HepG2 (cell line): ENCODE measurements at regions not wholly inside any gene's neighbourhood (a gene's known extent, or its start where the extent isn't known, plus 50 kb on each side); places are given as distances from the start of the nearest gene placed in this dataset.

Experiments used
- ATAC-seq: fragments of 200-7000 bp; cut with Tn5 transposase; 3 replicates; pipeline ENCODE4 v1.9.1; 2020; ENCODE audit warnings: mild to moderate bottlenecking, moderate library complexity
- BruUV-seq: library from RNA; stranded (reverse); fragments of 400-500 nt; replicated peaks from 2 replicates; lab custom pipeline; 2021; lab: Mats Ljungman, UMichigan
- CTCF ChIA-PET: fragments of 300-600 bp; formaldehyde crosslinking; extraction: SDS; loops from one replicate; lab custom pipeline; 2021; ENCODE audit warnings: low total read pairs, inconsistent platforms, low intra/inter-chr PET ratio; lab: Yijun Ruan, JAX
- POLR2A ChIA-PET: fragments of 350-600 bp; sonication (Branson Sonifier 250); formaldehyde crosslinking; loops from one replicate; lab custom pipeline; 2020; ENCODE audit warnings: antibody characterized with exemption, inconsistent platforms; lab: Yijun Ruan, JAX
- DNase-seq: peaks from one replicate; pipeline ENCODE4 v3.0.0-alpha.2; 2015; ENCODE audit warnings: low spot score
- FAIRE-seq: peaks from 3 replicates; lab custom pipeline; 2011; peaks lifted over from hg19 to GRCh38; lab: Jason Lieb, UNC
- H2AFZ ChIP-seq: one replicate; pipeline ENCODE4 v1.6.1; 2011; ENCODE audit warnings: low read length, inconsistent platforms
- H3K27ac ChIP-seq: fragments of 300-600 bp; 3 replicates; pipeline ENCODE4 v1.8.0; 2011; ENCODE audit warnings: mixed run types, mild to moderate bottlenecking, mixed read lengths, low read length, inconsistent platforms; ENCODE audit not compliant: insufficient read depth; ENCODE audit errors: extremely low read length
- H3K27me3 ChIP-seq, 2 experiments: fragments of 200-600 bp in 1 of 2; 2 replicates in 1 of 2; 3 replicates in 1 of 2; pipeline versions ENCODE4 v1.6.0 to v1.8.0; 2011; ENCODE audit warnings: low read length in 2 of 2, mild to moderate bottlenecking in 2 of 2, moderate library complexity in 2 of 2, inconsistent platforms in 1 of 2; ENCODE audit not compliant: insufficient read depth in 2 of 2, control insufficient read depth in 1 of 2
- H3K36me3 ChIP-seq, 2 experiments: fragments of 200-600 bp in 1 of 2; replicated peaks in 1 of 2; 2 replicates in 1 of 2; 3 replicates in 1 of 2; pipeline versions ENCODE4 v1.5.1 to v1.8.0; 2011; ENCODE audit warnings: low read length in 2 of 2, inconsistent platforms in 1 of 2; ENCODE audit not compliant: insufficient read depth in 2 of 2, control insufficient read depth in 1 of 2
- H3K4me1 ChIP-seq: 2 replicates; pipeline ENCODE4 v1.5.1; 2012; ENCODE audit warnings: low read length, inconsistent platforms; ENCODE audit not compliant: insufficient read depth
- H3K4me2 ChIP-seq: 2 replicates; pipeline ENCODE4 v1.6.0; 2011; ENCODE audit warnings: low read depth, low read length, inconsistent platforms
- H3K4me3 ChIP-seq, 3 experiments: fragments of 200-600 bp in 1 of 3; sonication (generic), shearing (Covaris generic) in 1 of 3; replicated peaks in 1 of 3; 2 replicates each; pipeline ENCODE4 v1.5.1; 2011 to 2016; ENCODE audit warnings: low read length in 3 of 3, inconsistent platforms in 2 of 3, low read depth in 2 of 3, mild to moderate bottlenecking in 2 of 3, control low read depth in 1 of 3, mixed read lengths in 1 of 3; ENCODE audit not compliant: insufficient read depth in 1 of 3
- H3K79me2 ChIP-seq: one replicate; pipeline ENCODE4 v1.6.1; 2011; ENCODE audit warnings: low read length, inconsistent platforms; ENCODE audit not compliant: insufficient read depth
- H3K9ac ChIP-seq: 2 replicates; pipeline ENCODE4 v1.6.0; 2011; ENCODE audit warnings: mild to moderate bottlenecking, low read depth, low read length, inconsistent platforms; ENCODE audit not compliant: insufficient read depth
- H3K9me3 ChIP-seq: 2 replicates; pipeline ENCODE4 v1.5.1; 2012; ENCODE audit warnings: mild to moderate bottlenecking, low read length
- H4K20me1 ChIP-seq: 2 replicates; pipeline ENCODE4 v1.6.0; 2011; ENCODE audit warnings: inconsistent platforms, mild to moderate bottlenecking, low read length, moderate library complexity; ENCODE audit not compliant: insufficient read depth
- HDAC6 ChIP-seq: fragments of 200-600 bp; sonication (generic); IDR thresholded peaks from 2 replicates; pipeline ENCODE4 v1.7.0; 2017; ENCODE audit warnings: mild to moderate bottlenecking, antibody characterized with exemption, low read length, low read depth
- MEIS1 ChIP-seq: sonication (generic); formaldehyde crosslinking; IDR thresholded peaks from 2 replicates; pipeline ENCODE4 v1.9.0; 2021; ENCODE audit warnings: mild to moderate bottlenecking, missing genetic modification reagents, moderate library complexity, borderline replicate concordance
- NKX3-1 ChIP-seq: sonication (generic); formaldehyde crosslinking; IDR thresholded peaks from 2 replicates; pipeline ENCODE4 v1.5.0; 2020; ENCODE audit warnings: missing genetic modification reagents
- TOPORS ChIP-seq: sonication (generic); formaldehyde crosslinking; IDR thresholded peaks from 2 replicates; pipeline ENCODE4 v1.8.0; 2023; ENCODE audit warnings: mild to moderate bottlenecking, missing genetic modification reagents
- ZNF777 ChIP-seq: sonication (generic); formaldehyde crosslinking; IDR thresholded peaks from 2 replicates; pipeline ENCODE4 v1.4.0; 2020; ENCODE audit warnings: missing genetic modification reagents
- WGBS: methylation state at CpG from one replicate; pipeline ENCODE4 v1.1.6; 2017; ENCODE audit warnings: low lambda C conversion rate; 5-methylcytosine and 5-hydroxymethylcytosine counted together
- in situ Hi-C: cut with HindIII; loops from 2 replicates; pipeline ENCODE4 v1.10.0; 2017; ENCODE audit warnings: low pct_unique_long_range_greater_than_20kb; ENCODE audit not compliant: extremely low pct_ligation_motif_present
- intact Hi-C: fragments of 100-400 bp; cut with micrococcal nuclease; formaldehyde crosslinking; loops from one replicate; pipeline ENCODE4 v1.10.0; 2022; ENCODE audit not compliant: unreplicated experiment
- TF ChIP-seq, protein P1 (sequence below): sonication (generic); formaldehyde crosslinking; conservative IDR thresholded peaks from 2 replicates; pipeline ENCODE4 v1.4.0; 2020; ENCODE audit warnings: mild to moderate bottlenecking, missing genetic modification reagents, moderate library complexity
- TF ChIP-seq, protein P2 (sequence below): sonication (generic); formaldehyde crosslinking; IDR thresholded peaks from 2 replicates; pipeline ENCODE4 v1.4.0; 2020; ENCODE audit warnings: mild to moderate bottlenecking, low read depth, missing genetic modification reagents
- TF ChIP-seq, protein P3 (sequence below): sonication (generic); formaldehyde crosslinking; IDR thresholded peaks from 2 replicates; pipeline ENCODE4 v1.9.0; 2021; ENCODE audit warnings: missing genetic modification reagents, mild to moderate bottlenecking, borderline replicate concordance
- TF ChIP-seq, protein P4 (sequence below): fragments of 450-650 bp; IDR thresholded peaks from 2 replicates; pipeline ENCODE4 v1.6.1; 2017
- TF ChIP-seq, protein P5 (sequence below): sonication (generic); formaldehyde crosslinking; IDR thresholded peaks from 2 replicates; pipeline ENCODE4 v1.4.0; 2020; ENCODE audit warnings: missing genetic modification reagents

DNA sequence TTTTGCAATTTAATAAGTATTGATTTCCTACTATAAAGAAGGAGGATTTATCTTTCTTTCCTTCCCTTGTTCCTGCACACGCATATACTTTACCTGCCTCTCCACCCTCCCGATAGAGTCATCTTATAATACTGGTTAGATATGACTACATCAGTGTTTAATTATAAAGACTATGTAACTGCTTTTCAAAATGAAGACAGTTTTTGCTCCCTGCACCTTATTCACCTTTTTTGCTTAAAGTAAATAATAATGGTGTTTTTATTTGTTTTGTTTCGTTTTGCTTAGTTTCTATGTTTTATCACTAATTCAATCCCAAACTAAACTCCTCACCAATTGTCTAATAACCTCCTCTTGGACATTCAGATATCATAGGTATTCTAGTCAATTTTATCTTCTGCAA, 101.9 kb upstream of the RORA start:
- Histone ChIP-seq H3K79me2 (no peaks in the 10 kb centered on the region), H3K4me2 (no peak overlapping the region), H3K9ac (no peak overlapping the region), H3K27me3 (no peaks in the 10 kb centered on the region), H3K9me3 (0 out of 2 replicates have a peak, but pooled peaks cover 4% of the 10 kb centered on the region), H2AFZ (no peak overlapping the region), H4K20me1 (no peaks in the 10 kb centered on the region), H3K4me3 (no peak overlapping the region), H3K27ac (no peak overlapping the region), H3K36me3 (no peaks in the 10 kb centered on the region), H3K4me1 (no peaks in the 10 kb centered on the region)
- 58% methylated on average over 3 of the region's 3 CpGs for WGBS
- DNase-seq, result no peak
- ATAC-seq, result no peak
- POLR2A ChIA-PET, result no interaction called here
- FAIRE-seq, result no peak
- no TSS peak for BruUV-seq
- in situ Hi-C loops, result no loop called here
- intact Hi-C loops, result no loop called here
- CTCF ChIA-PET, result no interaction called here
- TF ChIP-seq, protein P1, sequence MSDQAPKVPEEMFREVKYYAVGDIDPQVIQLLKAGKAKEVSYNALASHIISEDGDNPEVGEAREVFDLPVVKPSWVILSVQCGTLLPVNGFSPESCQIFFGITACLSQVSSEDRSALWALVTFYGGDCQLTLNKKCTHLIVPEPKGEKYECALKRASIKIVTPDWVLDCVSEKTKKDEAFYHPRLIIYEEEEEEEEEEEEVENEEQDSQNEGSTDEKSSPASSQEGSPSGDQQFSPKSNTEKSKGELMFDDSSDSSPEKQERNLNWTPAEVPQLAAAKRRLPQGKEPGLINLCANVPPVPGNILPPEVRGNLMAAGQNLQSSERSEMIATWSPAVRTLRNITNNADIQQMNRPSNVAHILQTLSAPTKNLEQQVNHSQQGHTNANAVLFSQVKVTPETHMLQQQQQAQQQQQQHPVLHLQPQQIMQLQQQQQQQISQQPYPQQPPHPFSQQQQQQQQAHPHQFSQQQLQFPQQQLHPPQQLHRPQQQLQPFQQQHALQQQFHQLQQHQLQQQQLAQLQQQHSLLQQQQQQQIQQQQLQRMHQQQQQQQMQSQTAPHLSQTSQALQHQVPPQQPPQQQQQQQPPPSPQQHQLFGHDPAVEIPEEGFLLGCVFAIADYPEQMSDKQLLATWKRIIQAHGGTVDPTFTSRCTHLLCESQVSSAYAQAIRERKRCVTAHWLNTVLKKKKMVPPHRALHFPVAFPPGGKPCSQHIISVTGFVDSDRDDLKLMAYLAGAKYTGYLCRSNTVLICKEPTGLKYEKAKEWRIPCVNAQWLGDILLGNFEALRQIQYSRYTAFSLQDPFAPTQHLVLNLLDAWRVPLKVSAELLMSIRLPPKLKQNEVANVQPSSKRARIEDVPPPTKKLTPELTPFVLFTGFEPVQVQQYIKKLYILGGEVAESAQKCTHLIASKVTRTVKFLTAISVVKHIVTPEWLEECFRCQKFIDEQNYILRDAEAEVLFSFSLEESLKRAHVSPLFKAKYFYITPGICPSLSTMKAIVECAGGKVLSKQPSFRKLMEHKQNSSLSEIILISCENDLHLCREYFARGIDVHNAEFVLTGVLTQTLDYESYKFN (CRISPR knock-in tag), result no peak
- TF ChIP-seq, protein P2, sequence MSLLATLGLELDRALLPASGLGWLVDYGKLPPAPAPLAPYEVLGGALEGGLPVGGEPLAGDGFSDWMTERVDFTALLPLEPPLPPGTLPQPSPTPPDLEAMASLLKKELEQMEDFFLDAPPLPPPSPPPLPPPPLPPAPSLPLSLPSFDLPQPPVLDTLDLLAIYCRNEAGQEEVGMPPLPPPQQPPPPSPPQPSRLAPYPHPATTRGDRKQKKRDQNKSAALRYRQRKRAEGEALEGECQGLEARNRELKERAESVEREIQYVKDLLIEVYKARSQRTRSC (CRISPR knock-in tag), result no peak
- TF ChIP-seq, protein P3, sequence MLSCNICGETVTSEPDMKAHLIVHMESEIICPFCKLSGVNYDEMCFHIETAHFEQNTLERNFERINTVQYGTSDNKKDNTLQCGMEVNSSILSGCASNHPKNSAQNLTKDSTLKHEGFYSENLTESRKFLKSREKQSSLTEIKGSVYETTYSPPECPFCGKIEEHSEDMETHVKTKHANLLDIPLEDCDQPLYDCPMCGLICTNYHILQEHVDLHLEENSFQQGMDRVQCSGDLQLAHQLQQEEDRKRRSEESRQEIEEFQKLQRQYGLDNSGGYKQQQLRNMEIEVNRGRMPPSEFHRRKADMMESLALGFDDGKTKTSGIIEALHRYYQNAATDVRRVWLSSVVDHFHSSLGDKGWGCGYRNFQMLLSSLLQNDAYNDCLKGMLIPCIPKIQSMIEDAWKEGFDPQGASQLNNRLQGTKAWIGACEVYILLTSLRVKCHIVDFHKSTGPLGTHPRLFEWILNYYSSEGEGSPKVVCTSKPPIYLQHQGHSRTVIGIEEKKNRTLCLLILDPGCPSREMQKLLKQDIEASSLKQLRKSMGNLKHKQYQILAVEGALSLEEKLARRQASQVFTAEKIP (CRISPR knock-in tag), result no peak
- TF ChIP-seq TOPORS (CRISPR knock-in tag), result no peak
- TF ChIP-seq, protein P4, sequence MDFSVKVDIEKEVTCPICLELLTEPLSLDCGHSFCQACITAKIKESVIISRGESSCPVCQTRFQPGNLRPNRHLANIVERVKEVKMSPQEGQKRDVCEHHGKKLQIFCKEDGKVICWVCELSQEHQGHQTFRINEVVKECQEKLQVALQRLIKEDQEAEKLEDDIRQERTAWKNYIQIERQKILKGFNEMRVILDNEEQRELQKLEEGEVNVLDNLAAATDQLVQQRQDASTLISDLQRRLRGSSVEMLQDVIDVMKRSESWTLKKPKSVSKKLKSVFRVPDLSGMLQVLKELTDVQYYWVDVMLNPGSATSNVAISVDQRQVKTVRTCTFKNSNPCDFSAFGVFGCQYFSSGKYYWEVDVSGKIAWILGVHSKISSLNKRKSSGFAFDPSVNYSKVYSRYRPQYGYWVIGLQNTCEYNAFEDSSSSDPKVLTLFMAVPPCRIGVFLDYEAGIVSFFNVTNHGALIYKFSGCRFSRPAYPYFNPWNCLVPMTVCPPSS, result no peak
- no peak for TF ChIP-seq MEIS1 (CRISPR knock-in tag)
- TF ChIP-seq NKX3-1 (CRISPR knock-in tag), result no peak
- TF ChIP-seq, protein P5, sequence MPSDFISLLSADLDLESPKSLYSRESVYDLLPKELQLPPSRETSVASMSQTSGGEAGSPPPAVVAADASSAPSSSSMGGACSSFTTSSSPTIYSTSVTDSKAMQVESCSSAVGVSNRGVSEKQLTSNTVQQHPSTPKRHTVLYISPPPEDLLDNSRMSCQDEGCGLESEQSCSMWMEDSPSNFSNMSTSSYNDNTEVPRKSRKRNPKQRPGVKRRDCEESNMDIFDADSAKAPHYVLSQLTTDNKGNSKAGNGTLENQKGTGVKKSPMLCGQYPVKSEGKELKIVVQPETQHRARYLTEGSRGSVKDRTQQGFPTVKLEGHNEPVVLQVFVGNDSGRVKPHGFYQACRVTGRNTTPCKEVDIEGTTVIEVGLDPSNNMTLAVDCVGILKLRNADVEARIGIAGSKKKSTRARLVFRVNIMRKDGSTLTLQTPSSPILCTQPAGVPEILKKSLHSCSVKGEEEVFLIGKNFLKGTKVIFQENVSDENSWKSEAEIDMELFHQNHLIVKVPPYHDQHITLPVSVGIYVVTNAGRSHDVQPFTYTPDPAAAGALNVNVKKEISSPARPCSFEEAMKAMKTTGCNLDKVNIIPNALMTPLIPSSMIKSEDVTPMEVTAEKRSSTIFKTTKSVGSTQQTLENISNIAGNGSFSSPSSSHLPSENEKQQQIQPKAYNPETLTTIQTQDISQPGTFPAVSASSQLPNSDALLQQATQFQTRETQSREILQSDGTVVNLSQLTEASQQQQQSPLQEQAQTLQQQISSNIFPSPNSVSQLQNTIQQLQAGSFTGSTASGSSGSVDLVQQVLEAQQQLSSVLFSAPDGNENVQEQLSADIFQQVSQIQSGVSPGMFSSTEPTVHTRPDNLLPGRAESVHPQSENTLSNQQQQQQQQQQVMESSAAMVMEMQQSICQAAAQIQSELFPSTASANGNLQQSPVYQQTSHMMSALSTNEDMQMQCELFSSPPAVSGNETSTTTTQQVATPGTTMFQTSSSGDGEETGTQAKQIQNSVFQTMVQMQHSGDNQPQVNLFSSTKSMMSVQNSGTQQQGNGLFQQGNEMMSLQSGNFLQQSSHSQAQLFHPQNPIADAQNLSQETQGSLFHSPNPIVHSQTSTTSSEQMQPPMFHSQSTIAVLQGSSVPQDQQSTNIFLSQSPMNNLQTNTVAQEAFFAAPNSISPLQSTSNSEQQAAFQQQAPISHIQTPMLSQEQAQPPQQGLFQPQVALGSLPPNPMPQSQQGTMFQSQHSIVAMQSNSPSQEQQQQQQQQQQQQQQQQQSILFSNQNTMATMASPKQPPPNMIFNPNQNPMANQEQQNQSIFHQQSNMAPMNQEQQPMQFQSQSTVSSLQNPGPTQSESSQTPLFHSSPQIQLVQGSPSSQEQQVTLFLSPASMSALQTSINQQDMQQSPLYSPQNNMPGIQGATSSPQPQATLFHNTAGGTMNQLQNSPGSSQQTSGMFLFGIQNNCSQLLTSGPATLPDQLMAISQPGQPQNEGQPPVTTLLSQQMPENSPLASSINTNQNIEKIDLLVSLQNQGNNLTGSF (CRISPR knock-in tag), result no peak
- no peak for TF ChIP-seq HDAC6
- no peak for TF ChIP-seq ZNF777 (CRISPR knock-in tag)
